Smooth muscle cell (in vitro differentiated cells): ENCODE measurements at regions not wholly inside any gene's neighbourhood (a gene's known extent, or its start where the extent isn't known, plus 50 kb on each side); places are given as distances from the start of the nearest gene placed in this dataset.
A peak's percentile ranks its signal among the peaks of the same experiment; 100 is the strongest.

ENCODE experiments used
- DNase-seq: peaks from one replicate; lab custom pipeline; 2025; ENCODE audit not compliant: unreplicated experiment; lab: John Stamatoyannopoulos, UW
- H2AFZ ChIP-seq: fragments of 200-600 bp; sonication (generic); 2 replicates; pipeline ENCODE4 v1.6.0; 2016; ENCODE audit warnings: antibody characterized with exemption, low read depth, mild to moderate bottlenecking
- H3F3A ChIP-seq: fragments of 200-600 bp; sonication (generic); 2 replicates; pipeline ENCODE4 v1.6.0; 2017; ENCODE audit warnings: antibody characterized with exemption, low read depth
- H3K27ac ChIP-seq: fragments of 200-600 bp; sonication (generic); 2 replicates; pipeline ENCODE4 v1.5.1; 2016; ENCODE audit warnings: low read depth, mild to moderate bottlenecking
- H3K27me3 ChIP-seq: fragments of 200-600 bp; sonication (generic); 2 replicates; pipeline ENCODE4 v1.6.1; 2016; ENCODE audit warnings: low read depth, mild to moderate bottlenecking
- H3K36me3 ChIP-seq: fragments of 200-600 bp; sonication (generic); 2 replicates; pipeline ENCODE4 v1.5.1; 2016; ENCODE audit warnings: low read depth
- H3K4me1 ChIP-seq: fragments of 200-600 bp; sonication (generic); 2 replicates; pipeline ENCODE4 v1.5.1; 2016; ENCODE audit warnings: low read depth
- H3K4me2 ChIP-seq: fragments of 200-600 bp; sonication (generic); 2 replicates; pipeline ENCODE4 v1.6.0; 2016; ENCODE audit warnings: mild to moderate bottlenecking
- H3K4me3 ChIP-seq: fragments of 200-600 bp; sonication (generic); 2 replicates; pipeline ENCODE4 v1.5.1; 2016; ENCODE audit warnings: mild to moderate bottlenecking
- H3K79me2 ChIP-seq: fragments of 200-600 bp; sonication (generic); 2 replicates; pipeline ENCODE4 v1.6.0; 2016; ENCODE audit warnings: low read depth, mild to moderate bottlenecking
- H3K9ac ChIP-seq: fragments of 200-600 bp; sonication (generic); 2 replicates; pipeline ENCODE4 v1.6.0; 2016; ENCODE audit warnings: low read depth
- H3K9me3 ChIP-seq: fragments of 200-600 bp; sonication (generic); replicated peaks from 2 replicates; pipeline ENCODE4 v1.5.1; 2016; ENCODE audit warnings: low read depth
- H4K20me1 ChIP-seq: fragments of 200-600 bp; sonication (generic); 2 replicates; pipeline ENCODE4 v1.6.0; 2016; ENCODE audit warnings: low read depth
- WGBS: methylation state at CpG from one replicate; pipeline ENCODE4 v1.1.7; 2016; ENCODE audit warnings: low lambda C conversion rate; 5-methylcytosine and 5-hydroxymethylcytosine counted together
- TF ChIP-seq, protein P1 (sequence below): fragments of 200-600 bp; sonication (generic); IDR thresholded peaks from 2 replicates; pipeline ENCODE4 v1.5.1; 2017; ENCODE audit warnings: borderline replicate concordance, mild to moderate bottlenecking, antibody characterized with exemption; ENCODE audit not compliant: insufficient read depth, poor library complexity, severe bottlenecking

DNA sequence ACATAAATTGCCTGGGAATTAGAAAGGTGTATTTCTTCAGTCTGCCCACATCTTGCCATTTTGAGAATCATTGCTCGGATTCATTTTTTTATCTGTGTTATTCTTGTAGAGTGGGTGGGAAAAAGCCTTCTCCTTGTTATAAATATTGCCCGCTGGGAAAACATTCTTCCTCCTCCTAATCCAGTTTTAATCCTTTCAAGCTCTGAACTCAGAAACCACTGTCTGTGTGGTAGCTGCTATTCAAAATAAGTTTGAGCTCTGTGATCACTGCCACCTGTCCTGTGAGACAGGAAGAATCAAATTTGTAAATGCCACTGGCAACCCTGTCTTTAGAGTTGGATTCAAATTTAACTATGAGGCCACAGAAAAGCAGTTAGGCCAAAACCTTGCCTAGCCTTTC, 1875.2 kb upstream of the PIK3C3 start:
- 29% methylated on average over 2 of the region's 2 CpGs for WGBS

GRCh38 chr18:40075616-40076015, 1879.4 kb upstream of the PIK3C3 start:
- no peaks in the 10 kb centered on the region for H4K20me1 ChIP-seq
- no peak overlapping the region for H3K9ac ChIP-seq
- H3K36me3 ChIP-seq: no peaks in the 10 kb centered on the region
- H3K9me3 ChIP-seq: no peaks in the 10 kb centered on the region
- 98% methylated on average over 2 of the region's 2 CpGs for WGBS
- no peaks in the 10 kb centered on the region for H3F3A ChIP-seq
- H3K27ac ChIP-seq: no peak overlapping the region
- H3K79me2 ChIP-seq: no peaks in the 10 kb centered on the region
- H3K4me1 ChIP-seq: peaks cover 4% of the 10 kb centered on the region
- no peak for DNase-seq
- no peak overlapping the region for H2AFZ ChIP-seq
- no peak overlapping the region for H3K4me3 ChIP-seq
- H3K27me3 ChIP-seq: no peaks in the 10 kb centered on the region
- TF ChIP-seq, protein P1, sequence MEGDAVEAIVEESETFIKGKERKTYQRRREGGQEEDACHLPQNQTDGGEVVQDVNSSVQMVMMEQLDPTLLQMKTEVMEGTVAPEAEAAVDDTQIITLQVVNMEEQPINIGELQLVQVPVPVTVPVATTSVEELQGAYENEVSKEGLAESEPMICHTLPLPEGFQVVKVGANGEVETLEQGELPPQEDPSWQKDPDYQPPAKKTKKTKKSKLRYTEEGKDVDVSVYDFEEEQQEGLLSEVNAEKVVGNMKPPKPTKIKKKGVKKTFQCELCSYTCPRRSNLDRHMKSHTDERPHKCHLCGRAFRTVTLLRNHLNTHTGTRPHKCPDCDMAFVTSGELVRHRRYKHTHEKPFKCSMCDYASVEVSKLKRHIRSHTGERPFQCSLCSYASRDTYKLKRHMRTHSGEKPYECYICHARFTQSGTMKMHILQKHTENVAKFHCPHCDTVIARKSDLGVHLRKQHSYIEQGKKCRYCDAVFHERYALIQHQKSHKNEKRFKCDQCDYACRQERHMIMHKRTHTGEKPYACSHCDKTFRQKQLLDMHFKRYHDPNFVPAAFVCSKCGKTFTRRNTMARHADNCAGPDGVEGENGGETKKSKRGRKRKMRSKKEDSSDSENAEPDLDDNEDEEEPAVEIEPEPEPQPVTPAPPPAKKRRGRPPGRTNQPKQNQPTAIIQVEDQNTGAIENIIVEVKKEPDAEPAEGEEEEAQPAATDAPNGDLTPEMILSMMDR: no peak
- H3K4me2 ChIP-seq: no peak overlapping the region

More for the DNA sequence above, 1875.2 kb upstream of the PIK3C3 start:
- no peaks in the 10 kb centered on the region for H3K9me3 ChIP-seq
- peak overlapping the region; percentile 42 for H3K4me2 ChIP-seq
- H3K79me2 ChIP-seq: no peaks in the 10 kb centered on the region
- DNase-seq: no peak
- peaks cover 4% of the 10 kb centered on the region for H3K4me1 ChIP-seq
- H3K4me3 ChIP-seq: no peak overlapping the region
- H3K36me3 ChIP-seq: no peaks in the 10 kb centered on the region
- H3F3A ChIP-seq: no peaks in the 10 kb centered on the region
- H4K20me1 ChIP-seq: no peaks in the 10 kb centered on the region
- H2AFZ ChIP-seq: no peak overlapping the region
- no peak overlapping the region for H3K27ac ChIP-seq
- TF ChIP-seq, protein P1: no peak
- H3K27me3 ChIP-seq: peaks cover 9% of the 10 kb centered on the region
- no peak overlapping the region for H3K9ac ChIP-seq

DNA sequence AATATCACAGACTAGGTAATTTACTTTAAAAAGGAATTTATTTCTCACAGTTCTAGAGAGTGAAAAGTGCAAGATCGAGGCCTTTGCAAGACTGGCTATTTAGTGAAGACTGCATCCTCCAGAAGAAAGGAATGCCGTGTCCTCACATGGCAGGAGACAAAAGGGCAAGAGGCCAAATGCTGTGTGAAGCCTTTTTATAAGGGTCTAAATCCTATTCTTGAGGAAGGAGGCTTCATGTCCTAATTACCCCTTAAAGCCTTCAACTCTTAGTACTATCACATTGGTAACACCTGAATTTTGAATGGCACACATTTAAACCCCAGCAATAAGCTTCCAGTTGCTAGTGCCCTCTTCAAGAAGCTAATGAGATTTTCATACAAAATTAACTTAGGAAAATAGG, 1882.3 kb upstream of the PIK3C3 start:
- no peaks in the 10 kb centered on the region for H3K9me3 ChIP-seq
- H3K4me2 ChIP-seq: no peak overlapping the region
- TF ChIP-seq, protein P1: no peak
- 91% methylated on average over 2 of the region's 2 CpGs for WGBS
- H3K27me3 ChIP-seq: no peaks in the 10 kb centered on the region
- H3K27ac ChIP-seq: no peak overlapping the region
- no peaks in the 10 kb centered on the region for H3F3A ChIP-seq
- H3K79me2 ChIP-seq: no peaks in the 10 kb centered on the region
- H3K36me3 ChIP-seq: no peaks in the 10 kb centered on the region
- no peak for DNase-seq
- H3K4me3 ChIP-seq: no peak overlapping the region
- no peaks in the 10 kb centered on the region for H3K4me1 ChIP-seq
- no peak overlapping the region for H2AFZ ChIP-seq
- H3K9ac ChIP-seq: no peak overlapping the region
- H4K20me1 ChIP-seq: no peaks in the 10 kb centered on the region

GRCh38 chr18:40066368-40066767, 1888.7 kb upstream of the PIK3C3 start:
- no peaks in the 10 kb centered on the region for H4K20me1 ChIP-seq
- no peaks in the 10 kb centered on the region for H3K36me3 ChIP-seq
- no peaks in the 10 kb centered on the region for H3K27me3 ChIP-seq
- no peaks in the 10 kb centered on the region for H3K79me2 ChIP-seq
- no peak for DNase-seq
- H3F3A ChIP-seq: no peaks in the 10 kb centered on the region
- no peak overlapping the region for H3K9ac ChIP-seq
- no peak overlapping the region for H2AFZ ChIP-seq
- H3K4me2 ChIP-seq: no peak overlapping the region
- no peaks in the 10 kb centered on the region for H3K4me1 ChIP-seq
- WGBS: 94% methylated on average over 1 of the region's 1 CpG
- no peak overlapping the region for H3K4me3 ChIP-seq
- H3K9me3 ChIP-seq: no peaks in the 10 kb centered on the region
- H3K27ac ChIP-seq: no peak overlapping the region
- TF ChIP-seq, protein P1: no peak
